H9 (cell line): ENCODE measurements at regions not wholly inside any gene's neighbourhood (a gene's known extent, or its start where the extent isn't known, plus 50 kb on each side); places are given as distances from the start of the nearest gene placed in this dataset.

ENCODE experiments used
- DNase-seq: peaks from one replicate; pipeline ENCODE4 v3.0.0-alpha.2; 2017
- H2AFZ ChIP-seq: one replicate; pipeline ENCODE4 v1.6.1; 2013; ENCODE audit warnings: mild to moderate bottlenecking, low read length, control low read depth, moderate library complexity
- H2AK5ac ChIP-seq: 2 replicates; pipeline ENCODE4 v1.6.1; 2013; ENCODE audit warnings: low read length, control low read depth, mixed read lengths; ENCODE audit not compliant: insufficient read length
- H2BK120ac ChIP-seq: one replicate; pipeline ENCODE4 v1.6.1; 2013; ENCODE audit warnings: low read depth, mild to moderate bottlenecking, low read length, control low read depth, inconsistent platforms; ENCODE audit not compliant: poor library complexity, severe bottlenecking
- H2BK12ac ChIP-seq: 2 replicates; pipeline ENCODE4 v1.6.1; 2013; ENCODE audit warnings: low read length, control low read depth, mixed read lengths, low read depth; ENCODE audit not compliant: insufficient read length
- H2BK15ac ChIP-seq: 2 replicates; pipeline ENCODE4 v1.6.1; 2013; ENCODE audit warnings: low read depth, low read length, control low read depth
- H2BK20ac ChIP-seq: one replicate; pipeline ENCODE4 v1.6.1; 2013; ENCODE audit warnings: low read depth, mild to moderate bottlenecking, low read length, control low read depth, inconsistent platforms; ENCODE audit not compliant: poor library complexity, severe bottlenecking
- H2BK5ac ChIP-seq: 2 replicates; pipeline ENCODE4 v1.6.1; 2013; ENCODE audit warnings: low read length, control low read depth, mixed read lengths; ENCODE audit not compliant: insufficient read length
- H3K14ac ChIP-seq: 2 replicates; pipeline ENCODE4 v1.6.1; 2013; ENCODE audit warnings: low read length, control low read depth; ENCODE audit not compliant: insufficient read depth
- H3K18ac ChIP-seq: 2 replicates; pipeline ENCODE4 v1.6.1; 2013; ENCODE audit warnings: low read depth, mild to moderate bottlenecking, mixed read lengths, low read length, control low read depth; ENCODE audit not compliant: insufficient read length
- H3K23ac ChIP-seq: 2 replicates; pipeline ENCODE4 v1.6.1; 2013; ENCODE audit warnings: low read length, control low read depth, mixed read lengths, low read depth; ENCODE audit not compliant: insufficient read length
- H3K23me2 ChIP-seq: 2 replicates; pipeline ENCODE4 v1.6.1; 2013; ENCODE audit warnings: low read depth, mild to moderate bottlenecking, mixed read lengths, low read length, control low read depth; ENCODE audit not compliant: insufficient read length, poor library complexity, severe bottlenecking
- H3K27ac ChIP-seq: 2 replicates; pipeline ENCODE4 v1.5.1; 2013; ENCODE audit warnings: low read length, control low read depth, mixed read lengths, low read depth; ENCODE audit not compliant: insufficient read length
- H3K27me3 ChIP-seq: 2 replicates; pipeline ENCODE4 v1.6.1; 2013; ENCODE audit warnings: low read length, control low read depth, inconsistent platforms; ENCODE audit not compliant: insufficient read depth
- H3K4ac ChIP-seq: 2 replicates; pipeline ENCODE4 v1.6.1; 2013; ENCODE audit warnings: low read depth, mild to moderate bottlenecking, control low read depth, inconsistent platforms, low read length, moderate library complexity
- H3K4me1 ChIP-seq: 2 replicates; pipeline ENCODE4 v1.6.1; 2013; ENCODE audit warnings: low read length, control low read depth, inconsistent platforms; ENCODE audit not compliant: insufficient read depth
- H3K4me2 ChIP-seq: 2 replicates; pipeline ENCODE4 v1.6.1; 2013; ENCODE audit warnings: low read length, control low read depth, mixed read lengths; ENCODE audit not compliant: insufficient read length, insufficient read depth
- H3K56ac ChIP-seq: 2 replicates; pipeline ENCODE4 v1.6.1; 2013; ENCODE audit warnings: low read depth, mild to moderate bottlenecking, mixed read lengths, low read length, control low read depth; ENCODE audit not compliant: insufficient read length
- H3K79me1 ChIP-seq: 2 replicates; pipeline ENCODE4 v1.6.1; 2013; ENCODE audit warnings: low read depth, mild to moderate bottlenecking, moderate library complexity, low read length, control low read depth, inconsistent platforms; ENCODE audit not compliant: insufficient read depth, poor library complexity, severe bottlenecking
- H3K79me2 ChIP-seq: 2 replicates; pipeline ENCODE4 v1.6.1; 2013; ENCODE audit warnings: low read length, control low read depth, inconsistent platforms; ENCODE audit not compliant: insufficient read depth
- H3K9ac ChIP-seq: 2 replicates; pipeline ENCODE4 v1.6.1; 2013; ENCODE audit warnings: low read length, control low read depth, mixed read lengths; ENCODE audit not compliant: insufficient read length; ENCODE audit errors: extremely low read depth
- H3K9me3 ChIP-seq: one replicate; pipeline ENCODE4 v1.6.1; 2013; ENCODE audit warnings: low read depth, low read length, inconsistent platforms; ENCODE audit not compliant: control insufficient read depth
- H3T11ph ChIP-seq: one replicate; pipeline ENCODE4 v1.6.1; 2013; ENCODE audit warnings: mild to moderate bottlenecking, low read length, control low read depth, inconsistent platforms
- H4K20me1 ChIP-seq: one replicate; pipeline ENCODE4 v1.6.1; 2013; ENCODE audit not compliant: control insufficient read depth, insufficient read length, insufficient read depth
- H4K5ac ChIP-seq: 2 replicates; pipeline ENCODE4 v1.6.1; 2013; ENCODE audit warnings: low read depth, mild to moderate bottlenecking, mixed read lengths, low read length, control low read depth; ENCODE audit not compliant: insufficient read length
- H4K8ac ChIP-seq: replicated peaks from 2 replicates; pipeline ENCODE4 v1.6.1; 2013; ENCODE audit warnings: low read length, control low read depth, mixed read lengths, low read depth; ENCODE audit not compliant: insufficient read length
- H4K91ac ChIP-seq: 2 replicates; pipeline ENCODE4 v1.6.1; 2013; ENCODE audit warnings: low read depth, mild to moderate bottlenecking, moderate library complexity, mixed read lengths, low read length, control low read depth; ENCODE audit not compliant: insufficient read length
- H3K27ac Mint-ChIP-seq, 3 experiments: 2 replicates in 2 of 3; 3 replicates in 1 of 3; pipeline ENCODE4 v1.8.0; 2020 to 2021; ENCODE audit warnings: mixed read lengths in 3 of 3, mild to moderate bottlenecking in 1 of 3, moderate library complexity in 1 of 3
- H3K27me3 Mint-ChIP-seq: 2 replicates; pipeline ENCODE4 v1.8.0; 2021; ENCODE audit warnings: low read depth, mild to moderate bottlenecking, moderate library complexity, mixed read lengths
- H3K36me3 Mint-ChIP-seq, 3 experiments: 2 replicates in 2 of 3; 3 replicates in 1 of 3; pipeline ENCODE4 v1.8.0; 2020 to 2021; ENCODE audit warnings: low read depth in 3 of 3, mixed read lengths in 3 of 3; ENCODE audit not compliant: insufficient read depth in 1 of 3
- H3K4me1 Mint-ChIP-seq, 2 experiments: 2 replicates each; pipeline ENCODE4 v1.8.0; 2020; ENCODE audit warnings: mixed read lengths in 2 of 2
- H3K4me3 Mint-ChIP-seq, 2 experiments: 2 replicates in 1 of 2; 3 replicates in 1 of 2; pipeline ENCODE4 v1.8.0; 2020 to 2021; ENCODE audit warnings: mild to moderate bottlenecking in 2 of 2, mixed read lengths in 2 of 2, moderate library complexity in 1 of 2
- H3K9me3 Mint-ChIP-seq, 2 experiments: 2 replicates in 1 of 2; 3 replicates in 1 of 2; pipeline ENCODE4 v1.8.0; 2020; ENCODE audit warnings: mild to moderate bottlenecking in 2 of 2, mixed read lengths in 2 of 2, moderate library complexity in 1 of 2
- WGBS: extraction: QIAGEN DNeasy Blood & Tissue Kit; methylation state at CpG from one replicate; pipeline ENCODE4 v1.1.7; 2013; ENCODE audit warnings: missing lambda C conversion rate, low lambda C conversion rate, mixed read lengths; ENCODE audit not compliant: insufficient read length; ENCODE audit errors: extremely low coverage; 5-methylcytosine and 5-hydroxymethylcytosine counted together
- TF ChIP-seq, protein P1 (sequence below): fragments of 200-600 bp; sonication (generic); conservative IDR thresholded peaks from 3 replicates; pipeline ENCODE4 v1.8.0; 2021; ENCODE audit warnings: antibody characterized with exemption, mild to moderate bottlenecking

DNA sequence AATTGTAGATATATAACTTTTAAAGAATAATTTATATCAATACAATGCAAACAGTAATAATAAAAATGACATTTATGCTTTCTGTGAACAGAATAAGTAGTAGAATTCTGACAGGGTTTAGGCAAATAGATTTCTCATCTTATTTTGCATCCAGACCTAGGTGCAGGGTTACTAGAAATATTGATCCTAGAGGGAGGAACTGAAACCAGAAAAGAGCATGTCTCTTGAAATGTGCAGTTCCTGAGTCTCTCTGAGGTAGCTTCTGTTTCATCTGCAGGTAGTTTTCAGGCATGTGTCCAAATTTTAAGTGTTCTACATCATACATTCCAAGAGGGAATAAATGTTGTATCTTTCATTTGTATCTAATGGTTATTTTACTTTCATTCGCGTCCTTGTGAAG is 631.9 kb upstream of the ADGRL4 start:
- no peaks in the 10 kb centered on the region for H4K20me1 ChIP-seq
- H3K23ac ChIP-seq, result no peak overlapping the region
- H2BK20ac ChIP-seq, result no peak overlapping the region
- H3K4me1 ChIP-seq, result no peaks in the 10 kb centered on the region
- no peaks in the 10 kb centered on the region for H3K79me2 ChIP-seq
- DNase-seq, result no peak
- no peak overlapping the region for H4K91ac ChIP-seq
- H2AFZ ChIP-seq, result no peak overlapping the region
- H3K36me3 Mint-ChIP-seq, result peaks cover 0 to 6% (median 0%) of the 10 kb centered on the region in 3 experiments; a peak in 2 of 7 replicates
- no peak overlapping the region for H3K4me3 Mint-ChIP-seq
- H4K5ac ChIP-seq, result no peak overlapping the region
- H3K27me3 Mint-ChIP-seq, result no peaks in the 10 kb centered on the region
- H3K9ac ChIP-seq, result no peak overlapping the region
- no peaks in the 10 kb centered on the region for H3K9me3 ChIP-seq
- no peak overlapping the region for H2BK5ac ChIP-seq
- H3T11ph ChIP-seq, result no peak overlapping the region
- no peak overlapping the region for H3K27ac Mint-ChIP-seq
- H3K4me2 ChIP-seq, result no peak overlapping the region
- no peak overlapping the region for H3K27ac ChIP-seq
- H3K27me3 ChIP-seq, result no peaks in the 10 kb centered on the region
- no peak overlapping the region for H2BK120ac ChIP-seq
- H3K4me1 Mint-ChIP-seq, result peaks cover 0 to 3% of the 10 kb centered on the region in 2 experiments; a peak in 1 of 4 replicates
- WGBS, result no CpG with 5 or more reads among the region's 2 CpGs
- H3K4ac ChIP-seq, result no peak overlapping the region
- H3K56ac ChIP-seq, result no peak overlapping the region
- H3K23me2 ChIP-seq, result no peaks in the 10 kb centered on the region
- H3K18ac ChIP-seq, result no peak overlapping the region
- no peaks in the 10 kb centered on the region for H3K79me1 ChIP-seq
- H2AK5ac ChIP-seq, result no peak overlapping the region
- H3K14ac ChIP-seq, result no peak overlapping the region
- H2BK12ac ChIP-seq, result no peak overlapping the region
- TF ChIP-seq, protein P1, sequence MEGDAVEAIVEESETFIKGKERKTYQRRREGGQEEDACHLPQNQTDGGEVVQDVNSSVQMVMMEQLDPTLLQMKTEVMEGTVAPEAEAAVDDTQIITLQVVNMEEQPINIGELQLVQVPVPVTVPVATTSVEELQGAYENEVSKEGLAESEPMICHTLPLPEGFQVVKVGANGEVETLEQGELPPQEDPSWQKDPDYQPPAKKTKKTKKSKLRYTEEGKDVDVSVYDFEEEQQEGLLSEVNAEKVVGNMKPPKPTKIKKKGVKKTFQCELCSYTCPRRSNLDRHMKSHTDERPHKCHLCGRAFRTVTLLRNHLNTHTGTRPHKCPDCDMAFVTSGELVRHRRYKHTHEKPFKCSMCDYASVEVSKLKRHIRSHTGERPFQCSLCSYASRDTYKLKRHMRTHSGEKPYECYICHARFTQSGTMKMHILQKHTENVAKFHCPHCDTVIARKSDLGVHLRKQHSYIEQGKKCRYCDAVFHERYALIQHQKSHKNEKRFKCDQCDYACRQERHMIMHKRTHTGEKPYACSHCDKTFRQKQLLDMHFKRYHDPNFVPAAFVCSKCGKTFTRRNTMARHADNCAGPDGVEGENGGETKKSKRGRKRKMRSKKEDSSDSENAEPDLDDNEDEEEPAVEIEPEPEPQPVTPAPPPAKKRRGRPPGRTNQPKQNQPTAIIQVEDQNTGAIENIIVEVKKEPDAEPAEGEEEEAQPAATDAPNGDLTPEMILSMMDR, result no peak
- no peak overlapping the region for H4K8ac ChIP-seq
- peaks cover 0 to 5% of the 10 kb centered on the region in 2 experiments; a peak in 1 of 5 replicates for H3K9me3 Mint-ChIP-seq
- H2BK15ac ChIP-seq, result no peak overlapping the region
